ENCODE measurements at regions not wholly inside any gene's neighbourhood (a gene's known extent, or its start where the extent isn't known, plus 50 kb on each side); places are given as distances from the start of the nearest gene placed in this dataset.

DNA sequence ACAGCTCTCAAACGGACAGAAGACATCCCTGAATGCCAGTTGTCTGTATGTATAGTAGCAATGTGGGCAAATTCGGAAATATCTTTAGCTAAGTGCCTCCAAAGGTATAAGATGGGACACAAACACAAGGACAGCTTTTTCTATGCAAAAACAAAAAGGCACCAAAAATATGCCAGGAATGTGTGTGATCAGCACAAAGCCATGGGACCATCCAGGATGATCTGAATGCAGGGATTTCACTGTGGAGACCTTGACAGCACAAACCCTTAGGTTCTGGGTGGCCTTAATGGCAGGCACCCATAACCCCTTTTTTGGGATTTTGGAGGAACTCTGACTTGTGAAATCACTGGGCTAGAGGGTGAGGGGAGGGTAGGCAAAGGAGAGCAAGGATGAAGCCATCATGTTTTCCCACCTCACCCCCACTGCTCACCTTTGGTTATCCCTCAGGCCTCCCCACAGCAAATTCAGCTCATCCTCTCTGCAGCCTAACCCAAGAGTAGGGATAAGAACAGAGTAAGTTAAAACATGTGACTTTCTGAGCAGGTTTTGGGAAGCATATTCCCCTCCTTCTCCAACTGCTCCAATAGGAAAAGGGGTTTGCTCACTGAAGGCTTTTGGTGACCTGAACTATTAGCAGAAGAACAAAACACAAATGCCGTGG, 154.6 kb downstream of the SNX19 start:
- 49 to 70% methylated on average over 3 of the region's 3 CpGs for WGBS, 2 donors
- no peak for DNase-seq (ENCODE audit: low spot score in 2 of 2)
- H3K36me3 ChIP-seq: no peaks in the 10 kb centered on the region
- TF ChIP-seq POLR2A (IDR thresholded peaks at IDR 0.05): no peak
- no peak for TF ChIP-seq EP300 (IDR thresholded peaks at IDR 0.05)
- no peak for TF ChIP-seq CTCF (IDR thresholded peaks at IDR 0.05)
- no peak overlapping the region for H3K27ac ChIP-seq
- H3K4me3 ChIP-seq: no peak overlapping the region
- H3K4me1 ChIP-seq: no peaks in the 10 kb centered on the region
- H3K27me3 ChIP-seq: no peaks in the 10 kb centered on the region
- no peaks in the 10 kb centered on the region for H3K9me3 ChIP-seq

DNA sequence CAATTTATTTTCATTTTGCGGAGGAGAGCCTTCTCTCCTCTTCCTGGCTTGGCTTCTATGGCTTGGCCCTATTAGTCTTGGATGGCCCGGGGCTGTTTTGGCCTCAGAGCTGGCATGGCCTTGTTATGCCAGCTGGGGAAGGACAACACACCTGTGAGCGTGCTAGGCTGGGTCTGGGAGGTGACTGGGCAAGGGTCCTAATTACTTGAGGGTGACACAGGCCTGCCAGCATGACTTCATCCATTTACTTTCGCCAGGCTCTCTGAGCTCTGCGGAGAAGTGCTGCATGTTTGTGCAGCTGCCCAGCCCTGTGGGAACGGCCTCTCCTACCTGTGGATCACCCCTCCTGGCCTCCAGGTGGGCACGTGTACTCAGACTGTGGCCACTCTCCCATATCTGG, 153.6 kb downstream of the SNX19 start:
- H3K4me1 ChIP-seq: no peaks in the 10 kb centered on the region
- no peaks in the 10 kb centered on the region for H3K9me3 ChIP-seq
- DNase-seq (ENCODE audit: low spot score in 2 of 2): no peak
- no peak overlapping the region for H3K27ac ChIP-seq
- H3K36me3 ChIP-seq: no peaks in the 10 kb centered on the region
- H3K4me3 ChIP-seq: no peak overlapping the region
- no peaks in the 10 kb centered on the region for H3K27me3 ChIP-seq
- WGBS, 2 donors: 75 to 83% methylated on average over 6 to 7 of the region's 7 CpGs
- no peak for TF ChIP-seq POLR2A (IDR thresholded peaks at IDR 0.05)
- TF ChIP-seq EP300 (IDR thresholded peaks at IDR 0.05): no peak
- no peak for TF ChIP-seq CTCF (IDR thresholded peaks at IDR 0.05)

DNA sequence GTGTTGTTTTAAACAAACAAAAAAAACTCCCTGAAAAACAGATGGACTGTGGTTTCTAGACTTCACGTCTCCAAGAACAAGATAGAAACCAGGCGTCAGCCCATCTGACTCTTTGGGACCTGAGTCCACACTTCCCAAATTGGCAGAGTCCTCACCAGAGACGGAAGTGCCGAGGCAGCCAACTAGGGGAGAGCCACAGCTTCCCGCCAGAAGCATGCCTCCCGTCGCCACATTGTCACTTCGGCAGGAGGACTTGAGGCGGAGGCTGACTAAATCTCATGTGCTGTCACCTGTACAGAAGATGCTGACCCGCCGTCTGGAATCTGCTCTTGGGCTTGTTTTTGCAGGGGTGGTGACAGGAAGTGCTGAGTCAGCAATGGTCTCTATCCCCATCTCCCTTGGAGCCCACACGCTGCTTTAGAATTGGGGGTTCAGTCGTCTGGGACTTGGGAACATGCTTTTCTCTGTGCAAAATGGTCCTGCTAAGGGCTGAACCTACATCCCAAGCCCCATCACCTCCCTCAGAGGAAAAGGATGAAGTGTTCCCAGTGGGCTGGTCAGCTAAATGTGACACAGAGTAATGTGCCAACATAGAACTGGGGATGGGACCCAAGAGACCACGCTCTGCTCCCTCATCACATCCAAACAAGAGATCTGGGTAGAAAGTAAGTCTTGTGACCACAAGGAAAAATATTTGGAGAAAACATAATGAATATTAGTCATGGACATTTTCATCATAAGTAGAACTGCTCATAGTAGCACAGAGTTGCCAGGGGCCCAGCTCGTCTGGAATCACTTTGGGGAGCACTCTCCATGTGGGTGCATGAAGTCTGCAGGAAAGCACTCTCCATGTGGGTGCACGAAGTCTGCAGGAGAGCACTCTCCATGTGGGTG, 152.9 kb downstream of the SNX19 start:
- Histone ChIP-seq H3K9me3 (no peaks in the 10 kb centered on the region), H3K4me1 (no peaks in the 10 kb centered on the region), H3K27me3 (no peaks in the 10 kb centered on the region), H3K27ac (no peak overlapping the region), H3K4me3 (no peak overlapping the region), H3K36me3 (no peaks in the 10 kb centered on the region)
- TF ChIP-seq EP300 (IDR thresholded peaks at IDR 0.05): no peak
- TF ChIP-seq CTCF (IDR thresholded peaks at IDR 0.05): no peak
- no peak for TF ChIP-seq POLR2A (IDR thresholded peaks at IDR 0.05)
- DNase-seq (ENCODE audit: low spot score in 2 of 2): no peak
- 91 to 92% methylated on average over 16 of the region's 16 CpGs for WGBS, 2 donors

- 59 to 67% methylated on average over 8 of the region's 8 CpGs for WGBS, 2 donors
- Histone ChIP-seq H3K4me1 (no peaks in the 10 kb centered on the region), H3K9me3 (no peaks in the 10 kb centered on the region), H3K36me3 (no peaks in the 10 kb centered on the region), H3K27me3 (no peaks in the 10 kb centered on the region), H3K4me3 (no peak overlapping the region), H3K27ac (no peak overlapping the region)
- TF ChIP-seq CTCF (IDR thresholded peaks at IDR 0.05) (no peak), POLR2A (IDR thresholded peaks at IDR 0.05) (no peak), EP300 (IDR thresholded peaks at IDR 0.05) (no peak)
- no peak for DNase-seq (ENCODE audit: low spot score in 2 of 2)
These were observed 150.9 kb downstream of the SNX19 start for GRCh38 chr11:130765406-130765805.
